Central memory CD8-positive, alpha-beta T cell (primary cell): ENCODE measurements at regions not wholly inside any gene's neighbourhood (a gene's known extent, or its start where the extent isn't known, plus 50 kb on each side); places are given as distances from the start of the nearest gene placed in this dataset.

ENCODE experiments used
- ATAC-seq: fragments of 150-1000 bp; cut with Tn5 transposase; replicated peaks from 2 replicates; pipeline ENCODE4 v1.10.0; 2022; ENCODE audit warnings: mild to moderate bottlenecking, moderate FRiP score, moderate number of reproducible peaks; ENCODE audit not compliant: poor library complexity, severe bottlenecking; ENCODE audit errors: extremely low read depth
- DNase-seq, 2 donors: peaks; one replicate each; pipeline ENCODE4 v3.0.0; 2021; ENCODE audit warnings: low spot score in 2 of 2
- H3K27ac Mint-ChIP-seq: one replicate; pipeline ENCODE4 v1.8.0; 2022; ENCODE audit warnings: low read depth, mild to moderate bottlenecking, moderate library complexity, mixed read lengths
- H3K27me3 Mint-ChIP-seq: one replicate; pipeline ENCODE4 v1.8.0; 2022; ENCODE audit warnings: mixed read lengths
- H3K36me3 Mint-ChIP-seq: one replicate; pipeline ENCODE4 v1.8.0; 2022; ENCODE audit warnings: mild to moderate bottlenecking, moderate library complexity, mixed read lengths; ENCODE audit not compliant: insufficient read depth
- H3K4me1 Mint-ChIP-seq: one replicate; pipeline ENCODE4 v1.8.0; 2022; ENCODE audit warnings: mixed read lengths
- H3K4me3 Mint-ChIP-seq: one replicate; pipeline ENCODE4 v1.8.0; 2022; ENCODE audit warnings: mild to moderate bottlenecking, moderate library complexity, mixed read lengths
- H3K9me3 Mint-ChIP-seq: one replicate; pipeline ENCODE4 v1.8.0; 2022; ENCODE audit warnings: mixed read lengths

DNA sequence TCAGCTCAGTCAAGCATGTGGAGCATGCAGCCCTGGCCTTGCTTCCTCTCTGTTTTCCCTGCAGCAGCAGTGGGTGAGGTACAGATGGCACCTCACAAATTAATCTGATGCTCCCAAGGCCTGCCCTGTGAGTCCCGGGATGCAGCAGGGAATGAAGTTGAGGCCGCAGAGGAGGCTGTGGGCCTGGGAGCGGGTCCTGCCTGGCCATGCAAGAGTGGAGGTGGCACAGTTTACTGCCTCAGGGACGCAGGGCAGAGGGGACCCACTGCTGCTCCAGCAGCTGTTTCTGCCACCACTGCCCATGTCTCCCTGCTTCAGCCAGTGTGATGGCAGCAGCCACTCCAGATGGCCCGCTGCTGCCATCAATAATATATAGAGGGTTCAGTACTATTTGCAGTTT is 474.6 kb downstream of the EPHA5 start:
- H3K9me3 Mint-ChIP-seq: peaks cover 14% of the 10 kb centered on the region
- no peak overlapping the region for H3K4me3 Mint-ChIP-seq
- H3K4me1 Mint-ChIP-seq: no peaks in the 10 kb centered on the region
- no peaks in the 10 kb centered on the region for H3K36me3 Mint-ChIP-seq
- DNase-seq: no peak
- no peak overlapping the region for H3K27ac Mint-ChIP-seq
- no peak for ATAC-seq
- no peaks in the 10 kb centered on the region for H3K27me3 Mint-ChIP-seq

DNA sequence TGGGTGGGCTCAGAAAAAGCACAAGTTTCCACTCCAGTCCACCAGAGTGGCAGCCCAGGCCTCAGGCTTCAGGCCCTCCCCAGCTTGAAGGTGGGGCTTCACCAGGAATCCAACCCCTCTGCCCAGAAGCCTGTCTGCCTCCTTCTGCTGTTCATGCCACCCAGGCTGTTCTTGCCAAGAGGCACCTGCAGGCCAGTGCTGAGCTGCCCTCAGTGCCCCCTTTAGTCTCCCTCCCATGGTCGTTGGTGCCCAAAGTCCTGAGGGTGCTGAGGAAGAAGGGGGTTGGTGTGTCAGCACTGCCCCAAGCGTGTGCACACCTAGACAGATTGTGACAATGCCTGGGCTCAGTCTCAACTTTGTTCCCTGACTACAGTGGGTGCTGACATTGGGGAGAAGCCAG is 475.3 kb downstream of the EPHA5 start:
- no peaks in the 10 kb centered on the region for H3K27me3 Mint-ChIP-seq
- H3K27ac Mint-ChIP-seq: no peak overlapping the region
- H3K4me3 Mint-ChIP-seq: no peak overlapping the region
- no peaks in the 10 kb centered on the region for H3K36me3 Mint-ChIP-seq
- DNase-seq (no peak), ATAC-seq (no peak)
- peaks cover 14% of the 10 kb centered on the region for H3K9me3 Mint-ChIP-seq
- no peaks in the 10 kb centered on the region for H3K4me1 Mint-ChIP-seq

DNA sequence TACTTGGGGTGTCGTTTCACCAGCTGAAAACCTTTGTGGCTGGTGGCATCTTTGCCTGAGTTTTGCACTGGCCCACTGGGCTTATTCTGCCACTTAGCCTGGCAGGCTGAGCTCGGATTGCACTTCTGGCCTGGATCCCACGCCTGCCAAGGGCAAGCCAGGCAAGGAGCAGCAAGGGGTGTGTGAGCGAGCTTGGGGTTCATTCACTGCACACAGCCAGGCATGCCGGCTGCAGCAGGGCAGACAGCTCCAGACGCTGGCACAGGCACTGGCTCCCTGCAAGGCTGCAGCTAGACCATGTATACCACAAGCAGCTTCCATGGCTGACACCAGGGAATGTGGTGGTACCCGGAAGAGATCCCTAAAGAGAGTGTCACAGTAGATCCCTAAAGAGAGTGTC is 476.3 kb downstream of the EPHA5 start:
- ATAC-seq: no peak
- H3K27ac Mint-ChIP-seq: no peak overlapping the region
- H3K9me3 Mint-ChIP-seq: peaks cover 14% of the 10 kb centered on the region
- H3K27me3 Mint-ChIP-seq: no peaks in the 10 kb centered on the region
- H3K4me3 Mint-ChIP-seq: no peak overlapping the region
- no peak for DNase-seq
- no peaks in the 10 kb centered on the region for H3K36me3 Mint-ChIP-seq
- no peaks in the 10 kb centered on the region for H3K4me1 Mint-ChIP-seq

DNA sequence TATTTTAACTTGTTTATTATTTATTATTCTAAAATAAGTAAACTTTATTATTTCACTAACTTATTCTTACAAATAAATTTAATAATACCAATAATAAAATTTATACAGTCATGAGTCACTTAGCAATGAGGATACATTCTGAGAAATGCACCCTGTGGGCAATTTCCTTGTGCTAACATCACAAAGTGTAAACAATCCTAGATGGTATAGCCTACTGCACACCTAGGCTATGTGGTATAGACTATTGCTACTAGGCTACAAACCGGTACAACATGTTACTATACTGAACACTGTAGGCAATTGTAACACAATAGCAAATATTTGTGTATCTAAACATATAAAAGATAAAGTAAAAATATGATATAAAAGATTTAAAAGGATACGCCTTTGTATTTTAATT is 479.5 kb downstream of the EPHA5 start:
- no peak overlapping the region for H3K27ac Mint-ChIP-seq
- H3K36me3 Mint-ChIP-seq: no peaks in the 10 kb centered on the region
- H3K9me3 Mint-ChIP-seq: peaks cover 20% of the 10 kb centered on the region
- no peak overlapping the region for H3K4me3 Mint-ChIP-seq
- DNase-seq (no peak), ATAC-seq (no peak)
- no peaks in the 10 kb centered on the region for H3K4me1 Mint-ChIP-seq
- H3K27me3 Mint-ChIP-seq: no peaks in the 10 kb centered on the region

DNA sequence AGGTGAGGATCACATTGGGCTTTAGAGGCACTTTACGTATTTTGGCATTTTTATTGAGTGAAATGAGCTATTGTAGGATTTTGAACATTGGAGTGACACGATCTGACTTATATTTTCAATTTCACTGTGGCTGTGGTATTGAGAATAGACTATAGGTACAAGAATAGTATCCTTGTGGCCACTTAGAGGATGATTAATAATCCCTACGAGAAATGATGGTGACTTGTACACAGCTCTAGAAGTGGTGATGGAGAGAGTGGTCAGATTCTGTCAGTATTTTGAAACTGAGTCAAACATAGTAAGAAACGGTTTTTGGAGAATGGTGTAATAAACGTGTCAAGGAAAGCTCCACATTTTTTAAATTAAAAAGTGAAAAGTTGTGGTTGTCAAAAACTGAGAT is 494.7 kb downstream of the EPHA5 start:
- Mint-ChIP-seq H3K4me3 (no peak overlapping the region), H3K27ac (no peak overlapping the region), H3K27me3 (no peaks in the 10 kb centered on the region), H3K36me3 (no peaks in the 10 kb centered on the region), H3K4me1 (no peaks in the 10 kb centered on the region), H3K9me3 (peaks cover 18% of the 10 kb centered on the region)
- no peak for DNase-seq
- ATAC-seq: no peak

DNA sequence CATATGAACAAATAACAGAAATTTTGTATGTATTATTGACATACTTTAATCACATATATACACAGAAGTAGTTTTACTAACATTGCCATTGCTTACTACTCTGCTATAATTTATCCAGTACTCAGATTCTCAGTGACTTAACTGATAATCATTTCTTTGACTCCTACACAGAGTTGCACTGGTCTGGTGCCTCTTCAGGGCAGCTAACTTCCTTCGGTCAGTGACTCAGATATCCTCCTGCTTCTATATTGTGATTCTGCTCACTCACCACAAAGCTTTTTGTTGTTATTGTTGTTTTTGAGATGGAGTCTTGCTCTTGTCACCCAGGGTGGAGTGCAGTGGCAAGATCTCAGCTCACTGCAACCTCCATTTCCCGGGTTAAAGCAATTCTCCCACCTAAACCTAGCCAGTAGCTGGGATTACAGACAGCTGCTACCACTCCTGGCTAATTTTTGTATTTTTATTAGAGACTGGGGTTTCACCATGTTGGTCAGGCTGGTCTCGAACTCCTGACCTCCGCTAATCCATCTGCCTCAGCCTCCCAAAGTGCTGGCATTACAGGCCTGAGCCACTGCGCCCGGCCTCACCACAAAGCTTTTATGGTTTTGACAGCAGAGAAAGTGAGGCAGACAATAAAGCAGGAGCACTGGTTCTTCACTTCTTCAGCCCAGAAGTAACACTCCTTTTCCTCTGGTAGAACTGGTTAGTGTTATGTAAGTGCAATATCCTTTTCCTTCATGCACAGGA is 499.3 kb downstream of the EPHA5 start:
- Mint-ChIP-seq H3K36me3 (no peaks in the 10 kb centered on the region), H3K27me3 (no peaks in the 10 kb centered on the region), H3K27ac (no peak overlapping the region), H3K4me1 (no peaks in the 10 kb centered on the region), H3K9me3 (peaks cover 21% of the 10 kb centered on the region), H3K4me3 (no peak overlapping the region)
- DNase-seq (no peak), ATAC-seq (no peak)

DNA sequence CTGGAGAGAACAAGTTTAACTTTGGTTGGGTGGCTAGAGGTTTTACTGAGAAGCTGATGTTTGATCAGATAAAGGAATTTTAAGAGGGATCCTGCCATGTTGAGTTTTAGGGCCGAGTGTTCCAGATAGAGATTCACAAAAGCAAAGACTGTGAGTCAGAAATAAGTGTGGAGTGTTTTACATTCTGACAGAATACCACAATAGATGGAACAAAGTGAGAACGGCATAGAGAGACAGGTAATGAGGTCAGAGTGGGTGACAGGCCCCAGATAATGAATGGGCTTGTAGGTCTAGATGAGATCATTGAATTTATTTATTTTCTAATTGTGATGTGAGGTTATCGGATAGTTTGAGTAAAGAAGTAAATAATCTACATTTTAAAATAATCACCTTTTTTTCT is 502.6 kb downstream of the EPHA5 start:
- H3K36me3 Mint-ChIP-seq: no peaks in the 10 kb centered on the region
- no peaks in the 10 kb centered on the region for H3K4me1 Mint-ChIP-seq
- peaks cover 13% of the 10 kb centered on the region for H3K9me3 Mint-ChIP-seq
- no peak for ATAC-seq
- H3K27ac Mint-ChIP-seq: no peak overlapping the region
- DNase-seq: no peak
- H3K27me3 Mint-ChIP-seq: no peaks in the 10 kb centered on the region
- H3K4me3 Mint-ChIP-seq: no peak overlapping the region

DNA sequence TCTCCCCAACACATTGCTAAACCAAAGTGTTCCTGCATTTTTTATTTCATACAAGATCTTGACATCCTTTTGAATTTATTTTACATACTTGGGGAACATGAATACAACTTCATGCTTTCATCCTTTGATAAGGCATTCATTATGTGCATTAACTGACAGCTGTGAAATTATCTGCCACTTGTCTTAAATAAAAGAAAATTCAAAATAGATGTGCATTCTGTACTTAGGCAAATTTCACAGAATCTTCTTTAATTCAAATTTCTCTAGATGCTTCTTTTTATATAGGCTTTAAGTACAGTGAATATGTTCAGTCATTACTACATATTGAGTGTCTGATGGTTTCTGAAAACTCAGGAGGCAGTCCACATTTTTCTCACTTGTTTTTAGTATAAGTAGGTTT is 518.1 kb downstream of the EPHA5 start:
- no peaks in the 10 kb centered on the region for H3K4me1 Mint-ChIP-seq
- ATAC-seq (no peak), DNase-seq (no peak)
- H3K4me3 Mint-ChIP-seq: no peak overlapping the region
- H3K36me3 Mint-ChIP-seq: no peaks in the 10 kb centered on the region
- H3K9me3 Mint-ChIP-seq: peaks cover 12% of the 10 kb centered on the region
- no peaks in the 10 kb centered on the region for H3K27me3 Mint-ChIP-seq
- no peak overlapping the region for H3K27ac Mint-ChIP-seq

DNA sequence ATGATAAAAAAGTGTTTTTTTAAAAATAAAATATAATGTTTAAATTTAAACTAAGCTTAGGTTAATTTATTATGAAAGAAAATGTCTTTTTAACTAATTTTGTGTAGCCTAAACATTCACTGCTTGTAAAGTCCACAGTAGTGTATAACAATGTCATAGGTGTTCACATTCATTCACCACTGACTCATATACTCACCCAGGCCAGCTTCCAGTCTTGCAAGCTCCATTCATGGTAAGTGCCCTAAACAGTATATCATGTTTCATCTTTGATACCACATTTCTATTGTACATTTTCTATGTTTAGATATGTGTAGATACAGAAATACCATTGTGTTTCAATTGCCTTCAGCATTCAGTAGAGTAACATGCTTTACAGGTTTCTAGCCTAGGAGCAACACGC is 530.3 kb downstream of the EPHA5 start:
- Mint-ChIP-seq H3K9me3 (peaks cover 29% of the 10 kb centered on the region), H3K36me3 (no peaks in the 10 kb centered on the region)

DNA sequence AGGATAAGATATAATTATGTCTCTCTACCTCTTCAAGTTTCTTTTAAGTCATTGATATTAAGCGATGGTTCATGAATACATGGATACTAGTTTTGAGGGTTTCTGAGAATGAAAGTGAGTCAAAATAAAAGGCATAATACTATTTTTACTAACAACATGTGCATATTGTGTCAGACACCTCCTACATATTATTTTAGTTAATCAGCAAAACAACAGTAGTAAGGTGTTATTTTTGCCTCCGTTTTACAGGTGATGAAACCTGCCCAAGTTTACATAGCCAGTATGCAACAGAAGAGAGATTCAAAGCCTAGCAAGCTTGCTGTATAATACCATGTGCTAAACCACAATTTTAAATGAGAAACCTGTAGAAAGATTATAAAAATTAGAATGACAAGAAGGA is 544.1 kb downstream of the EPHA5 start:
- no peaks in the 10 kb centered on the region for H3K27me3 Mint-ChIP-seq
- no peak overlapping the region for H3K4me3 Mint-ChIP-seq
- H3K9me3 Mint-ChIP-seq: peaks cover 5% of the 10 kb centered on the region
- H3K36me3 Mint-ChIP-seq: no peaks in the 10 kb centered on the region
- DNase-seq (no peak), ATAC-seq (no peak)
- no peaks in the 10 kb centered on the region for H3K4me1 Mint-ChIP-seq
- H3K27ac Mint-ChIP-seq: no peak overlapping the region

More for the DNA sequence above, 530.3 kb downstream of the EPHA5 start:
- Mint-ChIP-seq H3K27me3 (no peaks in the 10 kb centered on the region), H3K27ac (no peak overlapping the region), H3K4me3 (no peak overlapping the region), H3K4me1 (no peaks in the 10 kb centered on the region)
- ATAC-seq (no peak), DNase-seq (no peak)

DNA sequence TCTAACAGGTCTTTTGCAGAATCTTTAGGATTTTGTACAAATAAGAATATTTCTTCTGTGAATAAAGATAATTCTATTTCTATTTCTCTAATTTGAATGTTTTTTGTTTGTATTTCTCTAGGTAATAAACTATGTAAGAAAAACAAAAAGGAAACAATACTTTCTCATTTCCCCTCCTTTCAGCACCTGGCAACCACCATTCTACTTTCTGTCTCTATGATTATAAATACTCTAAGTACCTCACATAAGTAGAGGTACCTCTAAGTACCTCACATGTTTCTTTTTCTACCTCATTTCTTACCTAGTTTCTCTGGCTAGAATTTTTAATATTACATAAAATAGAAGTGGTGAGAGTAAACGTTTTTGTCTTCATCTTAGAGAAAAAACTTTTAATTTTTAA is 550.0 kb downstream of the EPHA5 start:
- no peak for ATAC-seq
- DNase-seq: no peak
- no peak overlapping the region for H3K4me3 Mint-ChIP-seq
- H3K27ac Mint-ChIP-seq: no peak overlapping the region
- H3K4me1 Mint-ChIP-seq: no peaks in the 10 kb centered on the region
- H3K9me3 Mint-ChIP-seq: peaks cover 21% of the 10 kb centered on the region
- no peaks in the 10 kb centered on the region for H3K36me3 Mint-ChIP-seq
- no peaks in the 10 kb centered on the region for H3K27me3 Mint-ChIP-seq

DNA sequence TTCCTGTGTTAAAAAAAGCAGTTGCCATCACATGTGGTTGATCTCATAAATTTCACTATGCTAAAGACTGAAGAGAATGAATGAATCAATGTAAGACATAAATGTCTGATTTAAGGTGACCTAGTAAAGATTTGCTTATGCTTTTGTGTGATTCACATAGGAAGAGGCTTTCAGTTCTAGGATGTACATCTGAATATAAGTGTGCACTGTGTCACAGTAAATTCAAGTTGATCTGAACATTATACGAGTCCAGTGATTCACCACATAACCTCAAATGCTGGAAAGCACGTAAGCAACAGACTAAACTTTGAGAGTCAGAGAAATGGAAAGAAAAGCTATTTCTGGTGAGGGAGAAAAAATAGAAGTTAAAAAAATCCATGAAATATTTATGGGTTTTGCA is 567.9 kb downstream of the EPHA5 start:
- Mint-ChIP-seq H3K27ac (no peak overlapping the region), H3K9me3 (peaks cover 17% of the 10 kb centered on the region), H3K4me1 (no peaks in the 10 kb centered on the region), H3K36me3 (peaks cover 1% of the 10 kb centered on the region), H3K4me3 (no peak overlapping the region), H3K27me3 (no peaks in the 10 kb centered on the region)
- no peak for ATAC-seq
- DNase-seq: no peak

DNA sequence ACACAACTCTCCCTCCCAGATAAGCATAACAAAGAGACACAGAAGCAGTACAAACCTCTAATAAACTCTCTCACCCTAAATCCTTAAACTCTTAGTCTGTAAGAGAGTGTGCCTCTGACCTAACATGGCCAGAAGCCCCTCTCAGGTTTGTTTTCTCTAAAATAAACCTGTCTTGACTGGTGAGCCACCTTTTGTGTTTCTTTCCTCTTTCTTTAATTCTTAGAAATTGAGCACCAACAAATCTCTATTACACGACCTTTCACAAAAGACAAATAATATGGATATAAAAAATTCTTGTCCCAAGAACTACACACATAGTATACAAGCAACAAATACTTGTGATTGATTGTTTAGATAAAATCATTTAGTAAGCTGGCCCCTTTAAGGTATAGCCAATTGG is 573.7 kb downstream of the EPHA5 start:
- Mint-ChIP-seq H3K36me3 (no peaks in the 10 kb centered on the region), H3K9me3 (peaks cover 11% of the 10 kb centered on the region), H3K27me3 (no peaks in the 10 kb centered on the region), H3K27ac (no peak overlapping the region), H3K4me3 (no peak overlapping the region), H3K4me1 (no peaks in the 10 kb centered on the region)
- ATAC-seq (no peak), DNase-seq (no peak)
